Nephron progenitor cell (in vitro differentiated cells): ENCODE measurements at regions not wholly inside any gene's neighbourhood (a gene's known extent, or its start where the extent isn't known, plus 50 kb on each side); places are given as distances from the start of the nearest gene placed in this dataset.
"Not testable (repeated sequence)": the region's sequence is repeated elsewhere in the genome, so short reads cannot be mapped to it uniquely, and the experiment has no call there.

Experiments used
- DNase-seq: peaks from one replicate; pipeline ENCODE4 v3.0.0; 2021
- H3K27ac Mint-ChIP-seq: 2 replicates; pipeline ENCODE4 v1.8.0; 2021; ENCODE audit warnings: mild to moderate bottlenecking, moderate library complexity, mixed read lengths
- H3K27me3 Mint-ChIP-seq: 2 replicates; pipeline ENCODE4 v1.8.0; 2021; ENCODE audit warnings: mild to moderate bottlenecking, low read depth, mixed read lengths; ENCODE audit not compliant: poor library complexity
- H3K36me3 Mint-ChIP-seq: 2 replicates; pipeline ENCODE4 v1.8.0; 2021; ENCODE audit warnings: low read depth, mixed read lengths
- H3K4me1 Mint-ChIP-seq: 2 replicates; pipeline ENCODE4 v1.8.0; 2021; ENCODE audit warnings: mixed read lengths
- H3K4me3 Mint-ChIP-seq: 2 replicates; pipeline ENCODE4 v1.8.0; 2021; ENCODE audit warnings: mild to moderate bottlenecking, moderate library complexity, mixed read lengths
- H3K9me3 Mint-ChIP-seq: 2 replicates; pipeline ENCODE4 v1.8.0; 2021; ENCODE audit warnings: mild to moderate bottlenecking, moderate library complexity, mixed read lengths
- TF ChIP-seq, protein P1 (sequence below): fragments of 200-600 bp; sonication (generic); IDR thresholded peaks from 2 replicates; pipeline ENCODE4 v1.5.0; 2021; ENCODE audit warnings: antibody characterized with exemption

DNA sequence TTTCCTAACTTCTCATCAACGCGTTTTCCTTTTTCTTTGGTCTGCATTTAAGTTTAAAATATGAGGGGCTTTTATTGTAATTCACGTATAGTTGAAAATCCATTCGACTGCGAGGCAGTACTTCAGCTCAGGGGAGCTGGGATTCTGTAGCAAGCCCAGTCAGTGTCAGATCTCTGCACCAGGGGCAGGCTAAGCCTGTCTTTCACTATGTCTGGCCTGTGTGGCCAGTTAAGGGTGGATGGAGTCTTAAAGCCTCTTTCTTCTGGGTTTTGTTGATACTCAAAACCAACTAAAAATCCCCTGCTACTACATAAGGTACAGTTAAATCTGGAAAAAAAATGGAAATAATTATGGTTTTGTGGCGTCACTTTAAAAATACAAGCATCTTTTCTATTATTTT is 124.7 kb downstream of the TYW3 start:
- TF ChIP-seq, protein P1, sequence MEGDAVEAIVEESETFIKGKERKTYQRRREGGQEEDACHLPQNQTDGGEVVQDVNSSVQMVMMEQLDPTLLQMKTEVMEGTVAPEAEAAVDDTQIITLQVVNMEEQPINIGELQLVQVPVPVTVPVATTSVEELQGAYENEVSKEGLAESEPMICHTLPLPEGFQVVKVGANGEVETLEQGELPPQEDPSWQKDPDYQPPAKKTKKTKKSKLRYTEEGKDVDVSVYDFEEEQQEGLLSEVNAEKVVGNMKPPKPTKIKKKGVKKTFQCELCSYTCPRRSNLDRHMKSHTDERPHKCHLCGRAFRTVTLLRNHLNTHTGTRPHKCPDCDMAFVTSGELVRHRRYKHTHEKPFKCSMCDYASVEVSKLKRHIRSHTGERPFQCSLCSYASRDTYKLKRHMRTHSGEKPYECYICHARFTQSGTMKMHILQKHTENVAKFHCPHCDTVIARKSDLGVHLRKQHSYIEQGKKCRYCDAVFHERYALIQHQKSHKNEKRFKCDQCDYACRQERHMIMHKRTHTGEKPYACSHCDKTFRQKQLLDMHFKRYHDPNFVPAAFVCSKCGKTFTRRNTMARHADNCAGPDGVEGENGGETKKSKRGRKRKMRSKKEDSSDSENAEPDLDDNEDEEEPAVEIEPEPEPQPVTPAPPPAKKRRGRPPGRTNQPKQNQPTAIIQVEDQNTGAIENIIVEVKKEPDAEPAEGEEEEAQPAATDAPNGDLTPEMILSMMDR, result no peak
- Mint-ChIP-seq H3K9me3 (peaks cover under 1% of the 10 kb centered on the region), H3K36me3 (no peaks in the 10 kb centered on the region), H3K4me3 (no peak overlapping the region), H3K27me3 (no peaks in the 10 kb centered on the region), H3K4me1 (no peaks in the 10 kb centered on the region), H3K27ac (no peak overlapping the region)
- DNase-seq, result no peak

DNA sequence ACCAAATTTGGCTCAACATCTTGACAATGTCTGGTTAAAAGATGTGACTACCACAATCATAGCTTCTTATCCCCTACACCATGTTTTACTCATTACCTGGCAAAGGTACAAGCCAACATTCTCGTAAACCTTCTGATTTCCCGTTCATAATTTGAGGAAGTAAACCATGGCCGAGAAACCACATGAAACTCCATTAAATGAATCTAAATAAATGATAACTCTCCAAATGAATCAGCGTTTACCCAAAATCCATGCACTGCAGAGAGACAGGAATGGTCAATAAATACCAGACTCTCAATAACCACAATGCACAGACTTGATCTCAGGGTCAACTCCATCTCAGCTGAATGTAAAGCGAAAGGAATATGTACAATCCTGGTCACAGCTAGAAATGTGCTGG is 125.2 kb downstream of the TYW3 start:
- Mint-ChIP-seq H3K27me3 (no peaks in the 10 kb centered on the region), H3K36me3 (no peaks in the 10 kb centered on the region), H3K4me3 (no peak overlapping the region), H3K4me1 (no peaks in the 10 kb centered on the region), H3K27ac (no peak overlapping the region), H3K9me3 (peaks cover 5% of the 10 kb centered on the region)
- no peak for DNase-seq
- TF ChIP-seq, protein P1, result no peak

DNA sequence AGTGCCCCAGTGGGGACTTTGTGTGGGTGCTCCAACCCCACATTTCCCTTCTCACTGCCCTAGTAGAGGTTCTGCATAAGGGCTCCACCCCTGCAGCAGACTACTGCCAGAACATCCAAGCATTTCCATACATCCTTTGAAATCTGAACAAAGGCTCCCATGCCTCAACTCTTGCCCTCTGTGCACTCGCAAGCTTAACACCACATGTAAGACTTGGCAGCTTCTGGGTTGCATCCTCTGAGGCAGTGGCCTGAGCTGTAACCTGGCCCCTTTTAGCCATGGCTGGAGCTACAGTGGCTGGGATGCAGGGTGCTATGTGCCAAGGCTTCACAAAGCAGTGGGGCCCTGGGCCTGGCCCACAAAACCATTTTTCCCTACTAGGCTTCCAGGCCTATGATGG is 128.9 kb downstream of the TYW3 start:
- no peaks in the 10 kb centered on the region for H3K36me3 Mint-ChIP-seq
- H3K4me3 Mint-ChIP-seq, result no peak overlapping the region
- no peak for DNase-seq
- TF ChIP-seq, protein P1, result no peak
- H3K9me3 Mint-ChIP-seq, result peaks cover 21% of the 10 kb centered on the region
- no peaks in the 10 kb centered on the region for H3K27me3 Mint-ChIP-seq
- no peak overlapping the region for H3K27ac Mint-ChIP-seq
- no peaks in the 10 kb centered on the region for H3K4me1 Mint-ChIP-seq

DNA sequence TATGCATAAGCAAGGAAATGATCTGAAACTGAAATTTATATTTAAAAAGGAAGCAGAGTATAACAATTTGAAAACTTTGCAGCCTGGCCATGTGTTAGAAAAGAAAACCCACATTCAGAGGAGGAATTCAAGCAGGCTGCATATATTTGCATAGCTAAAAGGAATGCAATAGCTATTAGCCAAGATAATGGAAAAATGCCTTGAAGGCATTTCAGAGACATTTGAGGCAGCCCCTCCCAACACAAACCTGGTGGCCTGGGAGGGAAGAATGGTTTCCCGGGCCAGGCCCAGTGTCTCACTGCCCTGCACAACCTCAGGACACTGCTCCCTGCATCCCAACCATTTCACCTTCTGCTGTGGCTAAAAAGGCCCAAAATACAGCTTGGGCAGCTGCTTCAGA is 136.8 kb downstream of the TYW3 start:
- Mint-ChIP-seq H3K36me3 (no peaks in the 10 kb centered on the region), H3K4me3 (no peak overlapping the region), H3K4me1 (no peaks in the 10 kb centered on the region), H3K27ac (no peak overlapping the region), H3K9me3 (peaks cover 19% of the 10 kb centered on the region), H3K27me3 (no peaks in the 10 kb centered on the region)
- TF ChIP-seq, protein P1, result no peak
- DNase-seq, result no peak

DNA sequence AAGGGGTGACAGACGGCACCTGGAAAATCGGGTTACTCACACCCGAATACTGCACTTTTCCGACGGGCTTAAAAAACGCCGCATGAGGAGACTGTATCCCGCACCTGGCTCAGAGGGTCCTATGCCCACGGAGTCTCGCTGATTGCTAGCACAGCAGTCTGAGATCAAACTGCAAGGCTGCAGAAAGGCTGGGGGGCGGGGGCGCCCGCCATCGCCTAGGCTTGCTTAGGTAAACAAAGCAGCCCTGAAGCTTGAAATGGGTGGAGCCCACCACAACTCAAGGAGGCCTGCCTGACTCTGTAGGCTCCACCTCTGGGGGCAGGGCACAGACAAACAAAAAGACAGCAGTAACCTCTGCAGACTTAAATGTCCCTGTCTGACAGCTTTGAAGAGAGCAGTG is 144.4 kb downstream of the TYW3 start:
- DNase-seq, result peak; percentile 22
- not testable (repeated sequence) for H3K27ac Mint-ChIP-seq, H3K4me3 Mint-ChIP-seq, H3K4me1 Mint-ChIP-seq, H3K27me3 Mint-ChIP-seq, H3K36me3 Mint-ChIP-seq
- peaks cover 20% of the 10 kb centered on the region for H3K9me3 Mint-ChIP-seq

DNA sequence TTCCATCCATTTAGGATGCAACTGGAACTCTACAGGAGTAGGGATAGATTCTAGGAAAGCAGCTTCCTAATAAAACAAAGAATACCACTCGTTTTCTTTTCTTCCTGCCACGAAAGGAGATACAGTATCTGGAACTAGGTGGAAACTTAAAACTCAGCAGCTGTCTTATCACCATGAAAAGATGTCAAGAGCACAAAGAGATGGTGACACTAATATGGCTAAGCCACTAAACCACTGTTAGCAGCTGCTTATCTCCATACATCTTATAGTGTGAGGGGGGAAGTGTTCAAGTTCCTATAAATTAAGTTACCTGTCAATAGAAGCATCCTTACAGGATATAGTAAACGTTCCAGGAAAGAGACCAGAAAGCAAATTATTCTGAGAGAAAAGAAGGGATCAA is 162.5 kb downstream of the TYW3 start:
- Mint-ChIP-seq H3K4me3 (no peak overlapping the region), H3K9me3 (peaks cover 3% of the 10 kb centered on the region), H3K36me3 (no peaks in the 10 kb centered on the region), H3K27me3 (peaks cover 4% of the 10 kb centered on the region), H3K27ac (no peak overlapping the region), H3K4me1 (no peaks in the 10 kb centered on the region)
- no peak for DNase-seq
- TF ChIP-seq, protein P1, result no peak
